HG02970 (cell line): ENCODE measurements at regions not wholly inside any gene's neighbourhood (a gene's known extent, or its start where the extent isn't known, plus 50 kb on each side); places are given as distances from the start of the nearest gene placed in this dataset.
"Not testable (repeated sequence)": the region's sequence is repeated elsewhere in the genome, so short reads cannot be mapped to it uniquely, and the experiment has no call there.

Experiments used
- ATAC-seq: cut with Tn5 transposase; IDR thresholded peaks from one replicate; pipeline ENCODE4 v1.9.1; 2021; ENCODE audit warnings: mild to moderate bottlenecking, moderate library complexity, moderate number of reproducible peaks; ENCODE audit not compliant: unreplicated experiment, low FRiP score

DNA sequence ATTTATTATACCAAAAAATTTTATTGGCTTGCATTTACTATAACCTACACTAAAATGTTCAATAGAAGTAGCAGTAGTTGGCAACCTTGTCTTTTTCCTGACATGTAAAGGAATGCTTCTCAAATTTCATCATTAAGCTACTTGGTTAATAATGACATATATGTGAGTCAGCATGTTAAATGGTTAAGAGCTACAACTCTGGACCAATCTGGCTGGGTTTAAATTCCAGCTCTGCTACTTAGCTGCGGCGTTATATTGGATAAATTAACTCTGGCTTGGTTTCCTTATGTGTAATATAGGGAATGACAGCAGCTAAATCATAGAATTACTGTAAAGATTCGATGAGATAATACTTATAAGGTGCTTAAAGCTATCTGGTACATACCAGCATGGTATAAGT is 53.7 kb upstream of the OTOGL start:
- no peak for ATAC-seq

DNA sequence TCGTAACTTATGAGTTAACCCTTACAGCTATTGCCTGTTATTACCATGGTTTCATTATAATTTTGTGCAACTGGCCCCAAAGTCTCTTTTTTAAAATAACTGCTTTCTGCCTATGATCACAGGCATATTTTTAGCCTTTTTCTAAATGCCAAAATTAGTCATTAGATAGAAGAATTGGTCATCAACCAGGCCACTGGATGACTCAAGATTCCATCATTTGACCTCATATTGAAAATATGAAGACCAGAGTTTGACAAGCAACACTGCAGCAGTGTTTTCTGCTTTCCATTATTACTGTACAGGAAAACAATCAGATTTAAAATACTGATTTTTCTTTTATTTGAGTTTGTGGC is 54.7 kb upstream of the OTOGL start:
- ATAC-seq = no peak

GRCh38 chr12:80041692-80042091 is 57.6 kb upstream of the OTOGL start:
- ATAC-seq = no peak

DNA sequence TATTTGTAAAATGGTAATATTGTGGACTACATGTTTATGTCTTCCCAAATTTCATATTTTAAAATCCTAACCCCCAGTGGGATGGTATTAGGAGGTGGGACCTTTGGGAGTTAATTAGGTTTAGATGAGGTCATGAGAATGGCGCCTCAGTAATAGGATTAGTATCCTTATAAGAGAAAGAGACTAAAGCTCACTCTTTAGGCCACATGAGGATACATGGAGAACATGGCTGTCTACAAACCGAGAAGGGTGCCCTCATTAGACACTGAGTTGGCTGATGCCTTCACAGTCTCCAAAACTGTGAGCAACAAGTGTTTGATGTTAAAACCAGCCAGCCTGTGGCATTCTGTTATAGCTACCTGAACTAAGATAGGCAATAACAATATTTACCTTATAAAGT is 58.3 kb upstream of the OTOGL start:
- ATAC-seq = no peak

GRCh38 chr12:80040075-80040738 is 59.1 kb upstream of the OTOGL start:
- ATAC-seq = no peak

GRCh38 chr12:80038062-80038560 is 61.2 kb upstream of the OTOGL start:
- ATAC-seq = no peak

GRCh38 chr12:80033448-80033847 is 65.9 kb upstream of the OTOGL start:
- ATAC-seq = no peak

- no peak for ATAC-seq
Observed at GRCh38 chr12:80032946-80033345, 66.4 kb upstream of the OTOGL start.

DNA sequence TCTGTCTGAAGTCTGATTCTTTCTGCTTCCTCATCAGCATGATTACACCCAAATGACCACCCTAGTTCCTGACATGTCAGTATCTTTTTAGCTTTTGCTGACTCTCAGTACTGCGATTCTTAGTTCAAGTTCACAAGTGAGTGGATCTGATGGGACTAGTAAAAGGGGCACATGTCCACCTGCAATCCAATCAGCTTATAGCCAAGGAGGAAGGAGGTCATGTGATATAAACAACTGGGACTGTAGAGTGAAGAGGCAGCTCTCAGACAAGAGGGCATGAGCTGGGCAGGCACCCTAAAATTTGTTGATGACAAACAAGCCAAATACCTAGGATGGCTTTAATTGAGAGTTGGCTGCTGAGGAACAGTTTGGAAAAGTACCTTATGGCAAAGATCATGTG is 68.1 kb upstream of the OTOGL start:
- no peak for ATAC-seq

GRCh38 chr12:80025638-80026037 is 73.7 kb upstream of the OTOGL start:
- no peak for ATAC-seq

- ATAC-seq = no peak
Observed at GRCh38 chr12:80019691-80020090, 79.6 kb upstream of the OTOGL start.

- ATAC-seq = no peak
Observed at GRCh38 chr12:80018119-80018518, 81.2 kb upstream of the OTOGL start.

DNA sequence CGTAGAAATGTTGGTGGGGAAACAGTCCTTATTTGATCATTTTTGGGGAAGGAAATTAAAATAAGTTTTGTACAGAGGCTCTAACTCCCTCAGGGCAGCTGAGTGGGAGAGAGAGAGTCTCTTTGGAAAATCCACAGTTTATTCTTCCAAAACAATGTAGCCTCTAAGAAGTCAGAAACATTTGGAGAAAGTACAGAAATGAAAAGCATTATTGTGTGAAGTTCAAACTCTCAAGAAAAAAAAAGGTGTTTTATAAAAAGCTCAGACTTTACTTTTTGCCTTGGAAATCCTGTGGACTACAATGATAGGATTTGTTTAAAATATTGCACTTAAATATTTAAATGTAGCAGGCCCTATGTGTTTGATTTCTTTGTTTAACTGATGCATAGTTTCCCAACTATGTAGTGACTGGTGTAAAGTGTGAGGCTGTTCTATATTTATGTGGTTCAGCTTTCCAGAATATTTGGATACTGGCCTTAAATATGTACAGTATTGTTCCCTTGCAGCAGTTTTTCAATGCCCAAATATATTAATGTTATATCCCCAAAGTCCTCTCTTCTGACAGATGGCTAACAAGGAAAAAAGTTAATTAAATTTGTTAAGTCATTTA is 82.0 kb upstream of the OTOGL start:
- ATAC-seq = no peak

GRCh38 chr12:80016684-80017083 is 81.8 kb upstream of the PPP1R12A start:
- no peak for ATAC-seq

- ATAC-seq = no peak
Observed at GRCh38 chr12:80015660-80016059, 80.8 kb upstream of the PPP1R12A start.

DNA sequence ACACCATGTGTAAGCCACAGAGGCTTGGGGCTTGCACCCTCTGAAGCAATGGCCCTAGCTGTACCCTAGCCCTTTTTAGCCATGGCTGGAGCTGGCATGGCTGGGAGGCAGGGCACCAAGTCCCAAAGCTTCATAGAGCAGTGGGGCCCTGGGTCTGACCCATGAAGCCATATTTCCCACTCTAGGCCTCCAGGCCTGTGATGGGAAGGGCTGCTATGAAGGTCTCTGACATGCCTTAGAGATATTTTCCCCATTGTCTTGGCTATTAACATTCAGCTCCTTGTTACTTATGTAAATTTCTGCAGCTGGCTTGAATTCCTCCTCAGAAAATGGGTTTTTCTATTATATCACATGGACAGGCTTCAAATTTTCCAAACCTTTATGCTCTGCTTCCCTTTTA is 68.8 kb upstream of the PPP1R12A start:
- not testable (repeated sequence) for ATAC-seq

GRCh38 chr12:80001562-80001961 is 66.7 kb upstream of the PPP1R12A start:
- no peak for ATAC-seq

GRCh38 chr12:80000831-80001230 is 65.9 kb upstream of the PPP1R12A start:
- ATAC-seq = no peak

GRCh38 chr12:79998554-79998953 is 63.7 kb upstream of the PPP1R12A start:
- no peak for ATAC-seq

DNA sequence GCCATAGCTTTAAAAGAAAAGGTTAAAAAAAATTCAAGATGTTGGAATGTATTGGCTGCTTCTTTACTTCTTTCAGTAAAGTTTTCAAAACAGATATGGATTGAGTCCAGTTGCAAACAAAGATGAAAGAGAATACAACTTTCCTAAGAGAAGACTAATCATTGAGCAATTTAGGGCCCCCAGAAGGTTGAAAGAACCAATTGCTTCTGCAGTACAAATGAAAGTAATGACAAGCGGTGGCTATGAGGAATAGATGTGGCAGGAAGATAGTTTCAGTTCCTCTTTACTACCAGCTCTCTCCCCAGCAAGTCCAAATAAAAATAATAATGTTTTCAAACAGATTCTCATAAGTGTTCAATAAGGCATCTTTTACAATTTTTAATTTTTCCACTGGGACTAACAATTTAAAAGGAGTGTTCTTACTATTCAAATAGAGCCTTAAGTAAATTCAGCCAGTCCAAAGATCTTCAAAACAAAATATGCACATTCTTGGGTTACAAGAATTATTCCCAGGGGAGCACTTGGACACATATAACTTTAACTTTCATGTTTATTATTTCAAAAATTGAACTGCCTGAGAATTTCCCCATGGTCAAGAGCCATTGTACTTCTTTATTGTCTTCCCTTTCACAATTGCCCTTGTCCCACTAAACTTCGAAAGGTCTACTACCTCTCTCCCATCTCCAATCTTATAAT is 62.3 kb upstream of the PPP1R12A start:
- peak; percentile 100 for ATAC-seq

DNA sequence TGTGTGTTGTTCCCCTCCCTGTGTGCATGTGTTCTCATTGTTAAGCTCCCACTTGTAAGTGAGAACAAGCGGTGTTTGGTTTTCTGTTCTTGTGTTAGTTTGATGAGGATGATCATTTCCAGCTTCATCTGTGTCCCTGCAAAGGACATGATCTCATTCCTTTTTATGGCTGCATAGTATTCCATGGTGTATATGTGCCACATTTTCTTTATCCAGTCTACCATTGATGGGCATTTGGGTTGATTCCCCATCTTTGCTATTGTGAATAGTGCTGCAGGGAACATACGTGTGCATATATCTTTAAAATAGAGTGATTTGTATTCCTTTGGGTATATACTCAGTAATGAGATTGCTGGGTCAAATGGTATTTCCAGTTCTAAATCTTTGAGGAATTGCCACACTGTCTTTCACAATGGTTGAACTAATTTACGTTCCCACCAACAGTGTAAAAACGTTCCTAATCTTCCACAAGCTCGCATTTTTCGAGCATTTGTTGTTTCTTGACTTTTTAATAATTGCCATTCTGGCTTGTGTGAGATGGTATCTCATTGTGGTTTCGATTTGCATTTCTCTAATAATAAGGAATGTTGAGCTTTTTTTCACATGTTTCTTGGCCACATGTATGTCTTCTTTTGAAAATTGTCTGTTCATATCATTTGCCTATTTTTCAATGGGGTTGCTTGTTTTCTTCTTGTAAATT is 60.6 kb upstream of the PPP1R12A start:
- not testable (repeated sequence) for ATAC-seq
